Sigmoid colon (tissue), 6 donors: ENCODE measurements at regions not wholly inside any gene's neighbourhood (a gene's known extent, or its start where the extent isn't known, plus 50 kb on each side); places are given as distances from the start of the nearest gene placed in this dataset.
"Not testable (repeated sequence)": the region's sequence is repeated elsewhere in the genome, so short reads cannot be mapped to it uniquely, and the experiment has no call there.

Experiments
- DNase-seq: peaks from one replicate; pipeline ENCODE4 v3.0.0-alpha.2; 2019
- H3K27ac ChIP-seq, 4 donors: fragments of 200-600 bp; sonication (generic); one replicate each; pipeline ENCODE4 v1.5.1; 2016 to 2019; ENCODE audit warnings: mild to moderate bottlenecking in 1 of 4
- H3K27me3 ChIP-seq, 3 donors: fragments of 200-600 bp; sonication (generic); one replicate each; pipeline ENCODE4 v1.5.1; 2019; ENCODE audit warnings: mild to moderate bottlenecking in 1 of 3
- H3K36me3 ChIP-seq, 4 donors: fragments of 200-600 bp; sonication (generic); one replicate each; pipeline ENCODE4 v1.5.1; 2016 to 2019
- H3K4me1 ChIP-seq, 4 donors: fragments of 200-600 bp; sonication (generic); one replicate each; pipeline ENCODE4 v1.5.1; 2017 to 2019
- H3K4me3 ChIP-seq, 4 donors: fragments of 200-600 bp; sonication (generic); one replicate each; pipeline ENCODE4 v1.5.1; 2017 to 2019; ENCODE audit warnings: mild to moderate bottlenecking in 2 of 4, moderate library complexity in 1 of 4
- H3K9me3 ChIP-seq, 4 donors: fragments of 200-600 bp in 3 of 4; sonication (generic) in 3 of 4; one replicate each; pipeline versions ENCODE4 v1.5.1 to v1.6.1; 2013 to 2019
- CTCF ChIP-seq, 4 experiments: fragments of 450-650 bp in 3 of 4; fragments of 200-600 bp in 1 of 4; IDR thresholded peaks; one replicate each; pipeline ENCODE4 v1.5.1; 2016 to 2019; ENCODE audit warnings: antibody characterized with exemption in 4 of 4, mild to moderate bottlenecking in 3 of 4, moderate library complexity in 2 of 4
- EP300 ChIP-seq, 4 donors: sonication (generic); formaldehyde crosslinking; IDR thresholded peaks; one replicate each; pipeline ENCODE4 v1.6.1; 2017; ENCODE audit warnings: antibody characterized with exemption in 4 of 4
- POLR2A ChIP-seq, 2 donors: fragments of 450-650 bp; IDR thresholded peaks; one replicate each; pipeline ENCODE4 v1.6.1; 2016; ENCODE audit warnings: antibody characterized with exemption in 2 of 2, mild to moderate bottlenecking in 2 of 2, moderate library complexity in 2 of 2
- POLR2AphosphoS5 ChIP-seq, 4 donors: sonication (generic); formaldehyde crosslinking; IDR thresholded peaks; one replicate each; pipeline ENCODE4 v1.6.1; 2017; ENCODE audit warnings: antibody characterized with exemption in 4 of 4
- WGBS, 2 donors: extraction: QIAGEN DNeasy Blood & Tissue Kit; methylation state at CpG; one replicate each; pipeline ENCODE4 v1.1.7; 2013; 5-methylcytosine and 5-hydroxymethylcytosine counted together
- intact Hi-C: fragments of 100-400 bp; cut with DNase I; formaldehyde crosslinking; loops from one replicate; pipeline ENCODE4 v1.15.1; 2023
- donor health status: healthy with polysubstance abuse.
- donor health status: healthy.

- H3K4me1 ChIP-seq, result no peaks in the 10 kb centered on the region
- no peak overlapping the region for H3K27ac ChIP-seq
- H3K36me3 ChIP-seq, result no peaks in the 10 kb centered on the region
- H3K27me3 ChIP-seq, result no peaks in the 10 kb centered on the region
- TF ChIP-seq POLR2A (IDR thresholded peaks at IDR 0.05) (no peak), POLR2AphosphoS5 (IDR thresholded peaks at IDR 0.05) (no peak), EP300 (IDR thresholded peaks at IDR 0.05) (no peak), CTCF (IDR thresholded peaks at IDR 0.05) (no peak)
- 67 to 70% methylated on average over 4 of the region's 4 CpGs for WGBS, 2 donors
- intact Hi-C loops, result no loop called here
- peaks cover 0 to 4% (median 1%) of the 10 kb centered on the region in 4 donors for H3K9me3 ChIP-seq
- no peak for DNase-seq
- H3K4me3 ChIP-seq, result no peak overlapping the region
Observed at GRCh38 chr17:51479303-51479702, 219.0 kb downstream of the UTP18 start.

- intact Hi-C loops, result no loop called here
- H3K4me3 ChIP-seq, result no peak overlapping the region
- no peak overlapping the region for H3K27ac ChIP-seq
- H3K4me1 ChIP-seq, result no peaks in the 10 kb centered on the region
- 86 to 94% methylated on average over 2 of the region's 2 CpGs for WGBS, 2 donors
- DNase-seq, result no peak
- no peak for TF ChIP-seq POLR2AphosphoS5 (IDR thresholded peaks at IDR 0.05)
- no peak for TF ChIP-seq EP300 (IDR thresholded peaks at IDR 0.05)
- H3K36me3 ChIP-seq, result no peaks in the 10 kb centered on the region
- no peaks in the 10 kb centered on the region for H3K27me3 ChIP-seq
- peaks cover 0 to 4% (median 1%) of the 10 kb centered on the region in 4 donors for H3K9me3 ChIP-seq
Observed at GRCh38 chr17:51481370-51481769, 221.0 kb downstream of the UTP18 start.

DNA sequence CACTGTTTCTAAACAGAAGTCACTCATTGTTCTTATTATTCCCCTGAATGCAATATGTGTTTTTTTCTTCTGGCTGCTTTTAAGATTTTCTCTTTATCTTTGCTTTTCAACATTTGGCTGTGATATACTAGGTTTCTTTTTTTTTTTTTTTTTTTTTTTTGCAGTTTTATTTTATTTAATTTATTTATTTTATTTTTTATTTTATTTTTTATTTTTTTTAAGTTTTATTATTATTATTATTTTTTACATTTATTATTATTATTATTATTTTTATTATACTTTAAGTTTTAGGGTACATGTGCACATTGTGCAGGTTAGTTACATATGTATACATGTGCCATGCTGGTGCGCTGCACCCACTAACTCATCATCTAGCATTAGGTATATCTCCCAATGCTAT lies 221.9 kb downstream of the UTP18 start:
- H3K4me3 ChIP-seq, H3K9me3 ChIP-seq, intact Hi-C loops, H3K27me3 ChIP-seq, H3K27ac ChIP-seq, H3K36me3 ChIP-seq, H3K4me1 ChIP-seq, DNase-seq: not testable (repeated sequence)
- no CpG with 5 or more reads among the region's 1 CpG for WGBS, 2 donors

DNA sequence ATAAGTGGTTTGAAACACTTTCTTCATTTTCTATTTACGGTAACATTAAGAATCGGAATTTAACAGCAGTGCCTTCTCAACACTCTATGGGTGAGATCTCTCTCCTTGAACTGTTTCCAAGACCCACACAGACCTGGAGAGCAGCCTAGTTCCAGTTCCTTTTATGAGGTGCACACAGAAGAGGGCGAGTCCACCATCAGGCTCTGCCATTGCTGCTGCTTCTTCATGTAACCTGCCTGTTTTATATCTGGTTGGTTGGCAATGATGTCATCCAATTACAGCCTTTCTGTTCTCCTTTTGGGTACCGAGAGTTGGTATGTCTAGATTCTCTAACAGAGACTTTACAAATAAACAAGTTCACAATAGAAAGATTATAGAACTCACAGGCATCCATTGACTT lies 225.7 kb downstream of the UTP18 start:
- no peaks in the 10 kb centered on the region for H3K27me3 ChIP-seq
- intact Hi-C loops, result no loop called here
- no peak for DNase-seq
- peaks cover 0 to 4% (median 1%) of the 10 kb centered on the region in 4 donors for H3K9me3 ChIP-seq
- WGBS, 2 donors, result 34 to 67% methylated on average over 4 of the region's 4 CpGs
- H3K4me1 ChIP-seq, result no peaks in the 10 kb centered on the region
- H3K36me3 ChIP-seq, result no peaks in the 10 kb centered on the region
- no peak overlapping the region for H3K27ac ChIP-seq
- H3K4me3 ChIP-seq, result no peak overlapping the region
- TF ChIP-seq EP300 (IDR thresholded peaks at IDR 0.05), result no peak
- TF ChIP-seq POLR2A (IDR thresholded peaks at IDR 0.05), result no peak
- TF ChIP-seq CTCF (IDR thresholded peaks at IDR 0.05), result no peak
- no peak for TF ChIP-seq POLR2AphosphoS5 (IDR thresholded peaks at IDR 0.05)

GRCh38 chr17:51486885-51487520 lies 226.7 kb downstream of the UTP18 start:
- no peak overlapping the region for H3K27ac ChIP-seq
- H3K9me3 ChIP-seq, result no peaks in the 10 kb centered on the region
- TF ChIP-seq POLR2AphosphoS5 (IDR thresholded peaks at IDR 0.05), result no peak
- TF ChIP-seq EP300 (IDR thresholded peaks at IDR 0.05), result no peak
- no peak for TF ChIP-seq POLR2A (IDR thresholded peaks at IDR 0.05)
- TF ChIP-seq CTCF (IDR thresholded peaks at IDR 0.05), result no peak
- 93% methylated on average over 5 of the region's 5 CpGs for WGBS, 2 donors
- DNase-seq, result no peak
- intact Hi-C loops, result no loop called here
- H3K27me3 ChIP-seq, result no peaks in the 10 kb centered on the region
- no peaks in the 10 kb centered on the region for H3K4me1 ChIP-seq
- H3K4me3 ChIP-seq, result no peak overlapping the region
- H3K36me3 ChIP-seq, result no peaks in the 10 kb centered on the region

GRCh38 chr17:51487947-51488346 lies 227.6 kb downstream of the UTP18 start:
- Histone ChIP-seq H3K27me3 (no peaks in the 10 kb centered on the region), H3K4me3 (no peak overlapping the region), H3K36me3 (no peaks in the 10 kb centered on the region), H3K27ac (no peak overlapping the region), H3K4me1 (no peaks in the 10 kb centered on the region), H3K9me3 (no peaks in the 10 kb centered on the region)
- no peak for TF ChIP-seq POLR2A (IDR thresholded peaks at IDR 0.05)
- no peak for TF ChIP-seq POLR2AphosphoS5 (IDR thresholded peaks at IDR 0.05)
- no peak for TF ChIP-seq EP300 (IDR thresholded peaks at IDR 0.05)
- TF ChIP-seq CTCF (IDR thresholded peaks at IDR 0.05), result no peak
- 48 to 51% methylated on average over 14 of the region's 14 CpGs for WGBS, 2 donors
- DNase-seq, result no peak
- intact Hi-C loops, result no loop called here
